Activated CD4-positive, alpha-beta T cell treated with anti-CD3 and anti-CD28 coated beads, Interleukin-2, amount 50 U/mL, for 16 hours (primary cell): ENCODE measurements at regions not wholly inside any gene's neighbourhood (a gene's known extent, or its start where the extent isn't known, plus 50 kb on each side); places are given as distances from the start of the nearest gene placed in this dataset.
"Not testable (repeated sequence)": the region's sequence is repeated elsewhere in the genome, so short reads cannot be mapped to it uniquely, and the experiment has no call there.

Experiments
- DNase-seq: peaks from one replicate; pipeline ENCODE4 v3.0.0-alpha.2; 2020

DNA sequence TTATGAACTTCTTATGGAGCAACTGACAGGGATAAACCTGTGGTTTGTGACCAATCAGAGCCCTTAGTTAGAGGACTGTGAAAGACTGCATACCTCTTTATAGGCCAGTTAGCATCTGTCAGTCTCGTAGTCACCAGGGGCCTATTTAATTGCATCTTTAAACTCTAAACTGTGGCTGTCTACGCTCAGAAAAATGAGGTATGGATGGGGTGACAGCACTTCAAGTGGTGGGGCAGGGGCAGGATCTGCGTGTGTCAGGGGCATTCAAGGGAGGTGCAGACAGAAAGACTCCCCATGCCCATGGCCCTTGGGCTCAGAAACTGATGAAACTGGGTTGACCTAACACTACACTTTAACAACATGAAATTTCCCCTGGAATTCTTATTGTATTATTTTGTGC lies 132.6 kb upstream of the TBCA start:
- DNase-seq, result no peak

DNA sequence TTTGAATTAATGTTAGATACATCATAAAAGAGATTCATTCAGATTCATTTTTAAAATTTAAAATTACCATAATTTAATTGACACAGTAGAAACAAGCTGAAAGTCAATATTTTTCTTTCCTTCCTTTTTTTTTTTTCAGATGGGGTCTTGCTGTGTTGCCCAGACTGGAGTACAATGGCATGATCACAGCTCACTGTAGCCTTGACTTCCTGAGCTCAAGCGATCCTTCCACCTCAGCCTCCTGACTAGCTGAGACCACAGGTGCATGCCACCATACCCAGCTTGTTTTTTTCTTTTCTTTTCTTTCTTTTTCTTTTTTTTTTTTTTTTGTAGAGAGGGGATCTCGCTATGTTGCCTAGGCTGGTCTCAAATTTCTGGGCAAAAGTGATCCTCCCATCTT lies 131.6 kb upstream of the TBCA start:
- no peak for DNase-seq

DNA sequence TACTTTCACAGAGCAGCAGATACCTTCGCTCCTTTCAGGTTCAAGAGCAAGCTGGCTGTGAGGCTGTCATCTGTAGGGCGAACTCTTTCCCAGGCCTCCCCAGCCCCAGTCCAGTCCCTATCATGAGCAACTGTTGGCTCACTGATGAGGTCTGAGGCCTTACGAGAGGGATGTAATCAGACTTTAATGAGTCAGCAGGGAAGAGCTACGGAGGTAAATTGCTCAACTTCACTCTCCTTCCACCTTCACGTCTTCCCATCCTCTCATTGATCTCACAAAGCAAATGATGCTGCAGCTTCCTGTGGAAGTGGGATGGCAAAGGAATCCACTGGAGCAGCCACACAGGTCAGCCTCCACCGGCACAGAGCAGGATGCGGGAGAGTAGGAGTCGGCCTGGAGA lies 130.7 kb upstream of the TBCA start:
- DNase-seq, result no peak

DNA sequence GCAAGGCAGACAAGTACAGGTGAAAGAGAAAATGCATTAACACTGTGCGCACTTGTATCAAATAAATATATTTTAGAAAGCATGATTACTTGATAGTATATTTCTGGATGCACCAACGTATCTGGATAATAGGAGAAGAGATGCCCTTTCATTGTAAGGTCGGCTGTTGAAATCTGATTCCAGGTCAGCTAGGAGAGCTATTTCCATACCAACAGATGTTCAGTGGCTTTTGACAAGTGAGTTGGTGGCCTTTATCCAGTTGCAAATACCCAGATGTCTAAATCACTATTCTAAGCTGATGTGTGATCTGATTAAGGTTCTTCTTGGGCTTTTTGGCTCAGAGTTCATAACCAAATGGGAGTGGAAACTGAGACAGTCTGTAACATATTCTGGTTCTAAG lies 128.2 kb upstream of the TBCA start:
- DNase-seq, result no peak

DNA sequence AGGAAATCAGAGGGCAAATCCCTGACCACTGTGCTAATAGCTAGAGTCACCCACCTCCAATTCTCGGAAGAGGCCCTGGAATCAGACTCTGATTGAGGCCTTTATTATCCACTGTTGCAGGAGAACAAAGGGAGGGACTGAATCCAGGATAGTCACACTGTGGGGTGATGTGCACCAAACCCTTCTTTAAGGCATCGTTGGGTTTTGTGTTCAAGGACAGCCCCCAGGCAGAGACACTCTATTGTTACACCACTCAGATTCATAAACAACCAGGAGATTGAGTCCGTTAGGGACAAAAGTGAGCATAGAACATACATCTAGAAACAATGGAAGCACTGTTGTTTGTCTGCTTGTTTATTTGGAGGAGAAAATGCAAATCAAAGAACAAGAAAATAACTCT lies 124.6 kb upstream of the TBCA start:
- no peak for DNase-seq

DNA sequence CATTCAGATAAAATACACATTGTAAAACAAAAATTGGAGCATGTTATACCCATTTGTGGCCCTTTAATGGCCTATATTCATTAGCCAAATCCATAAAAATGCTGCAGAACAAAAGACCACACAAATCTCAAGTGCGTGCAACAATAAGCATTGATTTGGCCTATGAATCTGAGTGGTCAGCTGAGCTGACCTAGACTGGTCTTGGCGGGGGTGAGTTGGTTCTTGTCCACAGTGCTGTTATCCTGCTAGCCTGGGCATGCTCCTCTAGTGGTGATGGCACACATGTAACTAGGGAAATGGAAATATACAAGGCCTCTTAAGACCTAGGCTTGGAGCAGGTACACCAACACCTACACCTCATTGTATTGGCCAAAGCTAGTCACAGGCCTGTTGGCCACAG lies 122.2 kb upstream of the TBCA start:
- no peak for DNase-seq

DNA sequence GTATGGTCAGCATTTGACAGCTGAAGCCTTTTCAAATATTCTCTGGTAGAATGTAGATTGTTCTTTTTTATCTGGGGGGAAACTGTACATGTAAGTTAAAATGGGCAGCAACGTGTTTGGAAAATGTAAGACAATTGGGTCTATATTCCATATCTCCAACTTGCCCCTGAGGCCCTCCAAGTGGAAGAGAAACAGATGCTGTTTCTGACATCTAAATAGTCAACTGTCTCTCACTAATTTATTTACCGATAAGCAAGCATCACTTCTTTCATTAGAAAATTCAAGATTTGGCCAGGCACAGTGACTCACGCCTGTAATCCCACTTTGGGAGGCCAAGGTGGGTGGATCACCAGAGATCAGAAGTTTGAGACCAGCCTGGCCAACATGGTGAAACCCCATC lies 120.2 kb upstream of the TBCA start:
- no peak for DNase-seq

DNA sequence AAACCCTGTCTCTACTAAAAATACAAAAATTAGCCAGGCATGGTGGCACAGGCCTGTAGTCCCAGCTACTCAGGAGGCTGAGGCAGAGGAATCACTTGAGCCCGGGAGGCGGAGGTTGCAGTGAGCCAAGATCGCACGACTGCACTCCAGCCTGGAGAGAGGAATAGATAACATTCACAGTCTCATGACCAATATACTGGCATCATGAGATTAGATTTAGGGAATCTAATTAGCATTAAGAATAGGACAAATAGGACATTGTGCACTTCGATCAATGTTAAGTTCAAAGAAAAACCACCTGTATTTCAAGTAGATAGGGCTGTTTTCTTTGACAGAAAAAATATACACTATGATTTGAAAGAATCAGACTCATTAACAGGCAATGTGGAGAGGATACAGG lies 118.0 kb upstream of the TBCA start:
- DNase-seq, result not testable (repeated sequence)

DNA sequence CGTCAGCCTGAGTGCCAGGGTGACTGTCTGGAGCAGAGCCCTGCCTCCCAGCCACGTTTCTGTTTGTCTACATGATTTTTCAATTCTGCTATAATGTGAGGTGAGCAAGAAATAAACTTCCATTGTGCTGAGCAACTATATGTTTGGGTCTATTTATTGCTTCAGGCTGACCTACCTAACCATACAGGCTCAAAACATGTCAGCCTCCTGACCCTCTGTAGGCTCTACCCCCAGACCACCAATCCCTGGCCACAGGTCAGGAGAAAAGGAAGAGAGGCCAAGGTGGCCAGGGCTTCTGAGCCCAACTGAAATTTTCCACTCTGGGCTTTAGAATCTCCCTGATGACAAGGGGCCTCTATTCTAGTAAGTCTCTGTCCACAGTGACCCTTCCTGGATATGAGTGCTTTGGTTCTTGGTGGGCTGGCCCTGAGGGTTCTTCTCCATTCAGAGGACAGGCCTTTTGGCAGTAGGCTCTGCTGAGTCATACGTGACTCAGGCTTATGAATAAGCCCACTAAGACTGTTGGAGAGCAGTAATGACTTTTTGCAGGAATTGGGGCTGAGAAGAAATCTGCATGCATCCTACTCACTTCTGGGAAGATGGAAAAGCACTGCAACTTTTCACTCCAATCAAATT lies 117.2 kb upstream of the TBCA start:
- DNase-seq, result peak; percentile 20

DNA sequence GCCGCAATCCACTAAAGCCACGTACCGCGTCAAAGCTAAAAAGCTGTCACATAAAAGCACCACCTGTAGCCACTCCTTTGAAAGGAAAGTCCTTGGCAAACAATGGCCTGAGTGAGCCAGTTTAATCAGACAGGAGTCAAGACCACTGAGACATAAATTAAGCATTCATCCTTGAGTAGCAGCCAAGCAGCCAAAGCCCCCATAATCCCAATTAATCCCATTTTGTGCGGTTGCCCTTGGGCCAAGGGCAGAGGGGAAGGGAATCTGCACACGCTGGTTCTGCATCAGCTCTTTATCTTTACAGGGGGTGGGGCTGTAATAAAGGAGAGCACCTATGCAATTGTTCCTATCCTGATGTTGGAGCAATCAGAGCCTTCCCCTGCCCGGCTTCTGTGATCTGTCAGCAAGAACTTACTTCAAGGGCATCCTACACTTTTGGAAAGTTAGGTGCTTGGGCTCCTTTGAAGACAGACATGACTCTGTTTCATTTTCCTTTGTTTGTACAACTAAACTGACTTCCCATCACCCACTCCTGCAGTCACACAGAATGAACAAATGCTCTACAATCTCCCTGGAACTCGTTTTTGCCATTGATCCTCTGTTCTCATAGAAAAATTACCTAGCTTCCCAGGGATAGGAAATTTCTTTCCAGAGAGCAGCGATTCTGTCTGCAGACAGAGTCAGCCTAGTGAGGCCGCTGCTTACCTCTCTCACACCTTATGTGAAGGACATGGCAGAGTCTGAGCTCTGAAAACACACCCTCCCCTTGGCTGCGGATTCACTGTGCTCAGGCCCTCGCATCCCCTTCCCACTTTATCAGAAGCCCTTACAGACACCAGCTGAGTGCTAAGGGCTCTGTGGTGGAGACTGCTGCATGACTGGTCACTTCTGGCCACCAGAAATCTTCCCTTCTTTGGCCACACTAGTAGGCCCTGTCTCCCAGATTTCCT lies 116.2 kb upstream of the TBCA start:
- DNase-seq, result no peak

DNA sequence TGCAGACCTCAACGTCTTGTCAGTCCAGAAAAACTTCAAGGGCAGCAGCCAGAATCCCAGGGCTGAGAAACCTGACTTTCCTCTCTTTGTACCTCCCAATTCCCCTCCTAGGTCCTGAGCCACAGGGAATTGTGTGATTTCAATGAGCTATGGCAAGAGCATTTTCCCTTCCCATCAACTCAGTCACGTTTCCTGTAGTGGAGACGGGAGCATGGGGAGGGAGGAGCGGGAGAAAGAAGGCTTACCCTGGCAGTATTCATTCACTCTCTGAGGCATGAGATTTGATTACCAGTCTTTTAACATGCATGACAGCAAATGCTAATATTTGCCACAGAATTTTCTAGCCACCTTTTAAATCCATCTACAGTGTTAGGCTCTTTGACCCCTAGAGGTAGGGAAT lies 109.4 kb upstream of the TBCA start:
- DNase-seq, result no peak

DNA sequence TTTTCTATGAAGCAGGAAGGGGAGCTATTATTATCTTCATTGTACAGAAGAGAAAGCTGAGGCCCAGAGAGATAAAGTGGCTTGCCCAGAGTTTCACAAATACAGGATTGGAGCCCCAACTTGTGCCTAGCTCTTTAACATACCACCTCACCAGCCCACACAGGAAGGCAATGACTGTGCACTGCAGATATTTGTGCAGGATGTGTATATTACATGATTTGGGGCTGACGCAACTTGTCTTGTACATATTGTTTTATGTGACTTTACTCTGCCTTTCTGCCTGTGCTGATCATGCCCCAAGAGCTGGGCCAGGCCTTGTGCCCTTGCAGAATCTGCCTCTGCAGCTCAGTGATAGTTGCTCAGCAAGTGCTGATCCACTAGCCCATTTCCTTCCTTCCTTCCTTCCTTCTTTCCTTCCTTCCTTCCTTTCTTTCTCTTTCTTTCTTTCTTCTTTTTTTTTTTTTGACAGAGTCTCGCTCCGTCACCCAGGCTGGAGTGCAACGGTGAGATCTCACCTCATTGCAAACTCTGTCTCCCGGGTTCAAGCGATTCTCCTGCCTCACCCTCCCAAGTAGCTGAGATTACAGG lies 106.6 kb upstream of the TBCA start:
- DNase-seq, result peak; percentile 58

DNA sequence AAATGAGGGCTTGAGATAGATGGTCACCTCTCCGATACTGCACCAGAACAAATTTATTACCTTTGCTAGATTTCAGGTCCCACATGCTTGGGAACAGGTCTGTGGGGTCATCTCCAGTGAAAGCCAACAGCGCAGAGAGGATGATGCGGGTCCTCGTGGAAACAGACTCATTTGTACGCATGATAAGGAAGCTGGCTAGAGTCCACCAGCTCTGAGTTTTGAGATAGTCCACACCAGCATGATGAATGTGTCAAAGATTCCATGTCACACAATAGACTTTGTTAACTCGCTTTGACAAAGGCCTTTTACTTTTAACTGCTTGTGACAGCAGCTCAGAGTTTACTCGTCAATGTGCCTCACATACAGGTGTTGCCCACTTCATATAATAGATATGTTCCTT lies 105.4 kb upstream of the TBCA start:
- DNase-seq, result no peak

DNA sequence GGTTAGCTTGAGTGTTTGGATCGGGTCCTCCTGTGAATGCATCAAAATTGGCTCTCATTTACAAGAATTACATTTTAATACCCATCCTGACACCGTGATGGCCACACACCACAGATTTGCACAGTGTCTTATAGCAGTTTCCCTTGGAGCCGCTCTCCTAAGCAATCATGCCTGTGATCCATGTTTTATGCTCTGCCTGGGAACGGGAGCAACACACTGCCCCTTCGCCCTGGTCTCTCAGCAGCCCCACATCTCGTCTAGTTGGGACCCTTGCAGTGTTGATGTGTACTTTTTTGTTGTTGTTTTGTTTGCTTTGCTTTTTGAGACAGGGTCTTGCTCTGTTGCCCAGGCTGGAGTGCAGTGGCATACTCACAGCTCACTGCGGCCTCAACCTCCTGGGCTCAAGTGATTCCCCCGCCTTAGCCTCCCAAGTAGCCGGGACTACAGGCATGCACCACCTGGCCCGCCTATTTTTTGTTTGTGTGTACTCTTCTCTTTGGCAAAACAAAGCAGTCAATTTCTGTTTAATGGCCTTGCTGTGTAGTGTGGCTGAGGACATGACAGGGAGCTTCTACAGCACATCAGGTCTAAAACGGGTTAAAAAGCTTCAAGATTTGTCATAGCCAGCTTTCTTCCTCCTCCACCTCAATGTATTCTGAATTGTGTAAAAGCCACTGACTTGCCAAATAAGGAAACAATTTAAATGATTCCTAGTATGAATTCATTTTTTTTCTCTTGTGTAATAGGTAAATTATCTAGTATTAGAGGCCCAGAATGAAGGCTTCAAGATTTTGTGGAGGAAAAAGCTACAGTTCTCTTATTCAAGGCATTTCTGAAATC lies 101.6 kb upstream of the TBCA start:
- DNase-seq, result no peak

DNA sequence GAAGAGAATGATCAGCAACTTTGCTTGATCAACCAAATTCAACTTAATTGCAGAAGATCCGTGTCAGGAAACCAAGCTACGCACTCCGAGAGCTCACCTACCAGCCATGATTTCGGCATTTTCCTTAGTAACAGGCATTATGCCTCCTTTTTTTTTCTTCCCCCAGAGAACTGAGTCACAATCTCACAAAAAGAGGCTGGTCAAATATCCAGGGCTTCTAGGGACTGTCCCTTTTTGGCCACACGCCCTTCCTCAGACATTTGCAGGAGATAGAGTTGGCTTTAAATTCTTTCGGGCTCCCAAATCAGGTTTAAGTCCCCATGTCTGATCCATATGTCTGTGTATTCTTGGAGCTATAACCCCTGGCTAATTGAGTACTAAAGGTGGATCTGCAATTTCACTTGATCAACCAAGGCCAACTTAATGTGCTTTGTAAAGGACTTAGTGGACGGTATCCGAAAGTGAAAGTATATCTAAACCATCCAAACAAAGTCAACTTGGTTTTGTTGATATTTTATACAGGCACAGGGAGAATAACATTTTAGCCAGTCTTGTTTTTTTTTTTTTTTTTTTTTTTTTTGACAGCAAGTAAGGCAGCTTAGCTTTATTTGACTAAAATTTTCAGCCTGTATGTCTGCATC lies 100.8 kb upstream of the TBCA start:
- DNase-seq, result no peak

DNA sequence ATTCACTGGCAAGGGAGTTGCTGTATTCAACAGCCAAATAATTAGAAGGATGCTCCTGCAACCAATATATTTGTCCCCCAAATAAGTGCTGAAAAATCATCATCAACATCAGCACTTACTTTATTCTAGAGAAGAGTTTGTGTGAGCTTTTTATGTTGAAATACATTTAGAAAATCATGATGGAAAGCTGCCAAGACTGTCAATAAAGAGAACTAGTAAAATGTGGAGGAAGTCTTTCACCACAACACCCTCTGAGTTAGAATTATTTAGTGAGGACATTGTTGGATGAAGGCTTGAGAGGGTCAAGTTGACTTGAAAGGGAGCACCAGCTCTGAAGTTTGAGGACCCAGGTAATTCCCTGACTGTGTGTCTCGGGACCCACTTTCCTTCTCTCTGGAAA lies 100.2 kb upstream of the TBCA start:
- no peak for DNase-seq

DNA sequence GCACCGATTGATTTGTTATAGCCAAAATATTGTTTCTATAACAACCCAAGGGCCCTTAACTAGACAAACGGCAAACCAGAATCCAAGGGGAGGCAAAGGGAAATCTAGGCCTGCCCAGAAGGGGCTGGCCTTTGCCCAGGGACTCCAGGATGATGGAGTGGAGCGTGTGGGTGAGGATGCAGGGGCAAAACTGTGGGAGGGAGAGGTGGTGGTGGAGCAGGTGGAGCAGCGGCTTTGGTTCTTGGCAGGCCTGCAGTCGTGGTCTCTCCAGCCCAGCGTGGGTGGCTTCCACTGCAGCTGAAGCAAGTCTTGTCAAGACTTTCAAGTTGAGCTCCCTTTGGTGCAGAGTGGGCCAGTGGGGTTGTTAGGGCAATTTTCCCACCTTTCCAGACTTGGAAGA lies 98.6 kb upstream of the TBCA start:
- DNase-seq, result no peak

DNA sequence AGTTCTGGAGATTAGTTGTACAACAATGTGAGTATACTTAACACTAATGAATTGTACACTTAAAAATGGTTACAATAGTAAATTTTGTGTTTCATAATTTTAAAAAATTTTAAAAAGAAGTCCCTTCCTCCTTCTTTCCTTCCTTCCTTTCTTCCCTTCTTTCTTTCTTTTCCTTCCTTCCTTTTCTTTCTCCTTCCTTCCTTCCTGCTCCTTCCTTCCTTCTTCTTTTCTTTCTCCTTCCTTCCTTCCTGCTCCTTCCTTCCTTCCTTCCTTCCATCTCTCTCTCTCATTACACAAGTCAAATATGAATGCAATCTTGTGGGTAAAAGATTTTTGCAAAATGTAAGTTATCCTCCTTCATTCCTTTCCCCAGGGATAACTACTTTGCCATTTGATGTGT lies 97.1 kb upstream of the TBCA start:
- DNase-seq, result no peak

DNA sequence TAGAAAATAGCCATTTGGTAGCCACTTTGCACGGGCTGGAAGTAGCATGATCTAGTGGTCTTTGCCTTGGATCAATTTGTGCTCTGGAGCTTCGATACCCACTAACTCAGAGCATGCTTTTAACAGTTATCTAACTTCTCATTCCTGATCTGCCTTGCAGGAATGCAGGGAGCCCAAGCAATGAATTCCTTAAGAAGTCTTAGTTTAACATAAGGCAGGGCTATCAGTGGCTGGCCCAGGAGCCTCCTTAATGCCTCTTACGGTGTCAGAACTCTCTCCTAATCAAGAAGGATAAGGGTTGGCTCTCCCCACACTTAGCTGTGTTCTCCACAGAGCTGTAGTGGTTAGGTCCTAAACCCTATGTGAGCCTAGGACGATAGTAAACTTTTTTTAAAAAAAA lies 95.8 kb upstream of the TBCA start:
- DNase-seq, result no peak

DNA sequence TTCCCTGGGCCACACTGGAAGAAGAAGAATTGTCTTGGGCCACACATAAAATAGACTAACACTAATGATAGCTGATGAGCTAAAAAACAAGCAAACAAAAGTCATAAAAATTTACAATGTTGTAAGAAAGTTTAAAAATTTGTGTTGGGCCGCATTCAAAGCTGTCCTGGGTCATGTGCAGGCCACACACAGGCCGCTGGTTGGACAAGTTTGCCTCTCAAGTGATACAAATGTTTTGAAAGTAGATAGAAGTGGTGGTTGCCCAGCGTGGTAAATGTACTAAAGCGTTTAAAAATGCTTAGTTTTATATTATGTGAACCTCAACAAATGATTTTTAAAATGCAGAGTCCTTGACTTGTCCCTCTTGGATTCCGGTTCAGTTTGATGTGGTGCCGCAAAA lies 94.9 kb upstream of the TBCA start:
- no peak for DNase-seq

DNA sequence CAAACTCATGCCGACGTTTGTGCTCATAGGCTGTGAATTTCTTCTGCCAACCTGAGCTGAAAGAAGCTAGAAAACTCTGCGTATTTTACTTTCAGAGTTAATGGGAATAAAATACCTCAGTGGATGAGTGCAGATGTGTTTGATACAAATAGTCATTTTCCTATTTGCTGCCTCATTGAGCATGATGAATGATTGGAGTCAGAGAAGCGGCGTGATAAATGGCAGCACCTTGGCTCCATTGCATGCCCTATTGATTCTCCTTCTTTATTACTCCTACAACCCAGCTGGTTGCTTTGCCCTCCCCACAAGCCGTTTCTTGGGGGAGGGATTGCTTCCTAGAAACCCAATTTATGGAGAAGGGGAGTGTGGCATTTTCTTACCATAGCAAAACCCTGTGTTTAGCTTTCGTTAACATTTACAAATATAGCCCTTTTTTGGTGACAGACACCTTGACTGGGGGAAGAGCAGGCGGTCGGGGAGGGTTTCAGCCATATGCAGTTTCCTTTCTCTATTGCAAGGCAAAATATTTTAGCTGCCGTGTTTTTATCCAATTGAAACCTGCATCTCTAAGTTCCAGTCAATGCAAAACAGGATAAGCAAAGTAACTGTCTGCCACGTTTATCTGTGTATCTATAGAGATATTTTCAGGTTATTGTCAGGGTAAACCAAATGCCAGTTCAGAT lies 93.1 kb upstream of the TBCA start:
- no peak for DNase-seq

DNA sequence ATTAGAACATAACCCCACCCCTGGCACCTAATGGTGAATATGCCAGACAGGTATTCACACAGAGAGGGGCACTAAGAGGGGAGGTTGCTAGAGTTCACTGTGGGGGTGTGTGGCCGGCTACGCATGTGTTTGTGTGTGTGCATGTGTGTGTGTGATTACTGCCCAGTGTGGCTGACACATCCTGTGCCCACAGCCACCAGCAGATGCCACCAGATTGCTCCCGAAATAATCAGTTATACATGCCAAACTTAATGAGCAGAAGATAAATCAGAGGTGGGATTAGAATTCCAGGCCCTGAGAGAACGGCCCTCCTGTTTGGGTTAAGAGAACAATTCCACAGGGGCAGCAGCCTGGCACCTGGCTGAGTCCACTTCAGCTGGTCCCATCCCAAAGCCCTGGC lies 91.8 kb upstream of the TBCA start:
- no peak for DNase-seq
